ENCODE measurements at regions not wholly inside any gene's neighbourhood (a gene's known extent, or its start where the extent isn't known, plus 50 kb on each side); places are given as distances from the start of the nearest gene placed in this dataset.

DNA sequence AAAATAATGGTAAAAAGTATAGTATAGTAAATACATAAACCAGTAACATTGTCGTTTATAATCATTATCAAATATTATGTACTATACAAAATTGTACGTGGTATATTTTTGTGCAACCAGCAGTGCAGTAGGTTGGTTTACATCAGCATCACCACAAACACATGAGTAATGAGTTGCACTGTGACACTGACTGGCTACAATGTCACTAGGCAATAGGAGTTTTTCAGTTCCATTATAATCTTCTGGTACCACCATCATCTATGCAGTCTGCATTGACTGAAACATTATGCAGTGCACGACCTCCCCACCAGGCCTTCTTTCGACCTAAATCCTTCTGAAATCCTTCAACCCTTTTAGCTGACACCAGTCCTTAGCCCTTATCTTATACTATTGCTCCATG lies 105.8 kb downstream of the SREK1 start:
- no peak for TF ChIP-seq FOXP2 (optimal IDR thresholded peaks at IDR 0.05; ENCODE audit: control extremely low read depth, extremely low read length, insufficient read depth)
- no peak for TF ChIP-seq POLR2AphosphoS5 (IDR thresholded peaks at IDR 0.05; ENCODE audit: borderline replicate concordance, low read depth, low read length)
- no peak for TF ChIP-seq EZH2 (IDR thresholded peaks at IDR 0.05)
- no peak overlapping the region for H3K9ac ChIP-seq (ENCODE audit: insufficient read length)
- DNase-seq (ENCODE audit: low read depth, low spot score), result no peak

DNA sequence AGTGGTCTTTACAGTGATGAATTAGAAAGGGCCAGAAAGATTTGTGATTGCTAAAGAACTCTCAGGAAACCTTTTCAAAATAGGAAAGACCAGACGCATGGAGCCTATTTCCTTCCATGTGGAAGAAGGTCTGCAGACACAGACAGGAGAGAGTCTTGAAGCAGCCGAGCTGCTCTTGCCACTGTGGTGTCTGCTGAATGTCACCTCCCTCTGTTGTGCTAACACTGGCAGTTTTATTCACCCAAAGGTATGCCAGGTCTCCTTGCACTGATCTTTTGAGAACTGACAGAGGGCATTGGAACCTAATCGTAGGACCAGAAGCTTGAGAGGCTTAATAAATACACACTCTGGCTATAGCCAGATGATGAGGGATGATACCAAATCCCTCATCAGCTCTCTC lies 108.7 kb downstream of the SREK1 start:
- DNase-seq (ENCODE audit: low read depth, low spot score), result no peak
- Histone ChIP-seq H3K9me3 (ENCODE audit: low read depth, low read length) (no peaks in the 10 kb centered on the region), H3K27ac (no peak overlapping the region), H3K4me3 (no peak overlapping the region), H3K9ac (ENCODE audit: insufficient read length) (no peak overlapping the region), H3K36me3 (ENCODE audit: insufficient read depth, low read length) (no peaks in the 10 kb centered on the region)
- TF ChIP-seq POLR2AphosphoS5 (IDR thresholded peaks at IDR 0.05; ENCODE audit: borderline replicate concordance, low read depth, low read length) (no peak), FOXP2 (optimal IDR thresholded peaks at IDR 0.05; ENCODE audit: control extremely low read depth, extremely low read length, insufficient read depth) (no peak), EZH2 (IDR thresholded peaks at IDR 0.05) (no peak)

More for the DNA sequence above, 105.8 kb downstream of the SREK1 start:
- no peaks in the 10 kb centered on the region for H3K9me3 ChIP-seq (ENCODE audit: low read depth, low read length)
- H3K36me3 ChIP-seq (ENCODE audit: insufficient read depth, low read length), result no peaks in the 10 kb centered on the region
- H3K27ac ChIP-seq, result no peak overlapping the region
- no peak overlapping the region for H3K4me3 ChIP-seq

DNA sequence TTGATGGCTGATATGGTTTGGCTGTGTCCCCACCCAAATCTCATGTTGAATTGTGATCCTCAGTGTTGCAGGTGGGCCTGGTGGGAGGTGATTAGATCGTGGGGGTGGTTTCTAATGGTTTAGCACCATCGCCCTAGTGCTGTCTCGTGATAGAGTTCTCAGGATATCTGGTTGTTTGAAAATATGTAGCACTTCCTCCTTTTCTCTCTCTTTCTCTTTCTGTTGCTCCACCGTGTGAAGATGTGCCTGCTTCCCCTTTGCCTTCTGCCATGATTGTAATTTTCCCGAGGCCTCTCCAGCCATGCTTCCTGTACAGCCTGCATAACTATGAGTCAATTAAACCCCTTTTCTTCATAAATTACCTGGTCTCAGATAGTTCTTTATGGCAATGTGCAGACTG lies 111.6 kb downstream of the SREK1 start:
- Histone ChIP-seq H3K36me3 (ENCODE audit: insufficient read depth, low read length) (no peaks in the 10 kb centered on the region), H3K9ac (ENCODE audit: insufficient read length) (no peak overlapping the region), H3K4me3 (no peak overlapping the region), H3K9me3 (ENCODE audit: low read depth, low read length) (no peaks in the 10 kb centered on the region), H3K27ac (no peak overlapping the region)
- TF ChIP-seq FOXP2 (optimal IDR thresholded peaks at IDR 0.05; ENCODE audit: control extremely low read depth, extremely low read length, insufficient read depth) (no peak), EZH2 (IDR thresholded peaks at IDR 0.05) (no peak), POLR2AphosphoS5 (IDR thresholded peaks at IDR 0.05; ENCODE audit: borderline replicate concordance, low read depth, low read length) (no peak)
- DNase-seq (ENCODE audit: low read depth, low spot score), result no peak

DNA sequence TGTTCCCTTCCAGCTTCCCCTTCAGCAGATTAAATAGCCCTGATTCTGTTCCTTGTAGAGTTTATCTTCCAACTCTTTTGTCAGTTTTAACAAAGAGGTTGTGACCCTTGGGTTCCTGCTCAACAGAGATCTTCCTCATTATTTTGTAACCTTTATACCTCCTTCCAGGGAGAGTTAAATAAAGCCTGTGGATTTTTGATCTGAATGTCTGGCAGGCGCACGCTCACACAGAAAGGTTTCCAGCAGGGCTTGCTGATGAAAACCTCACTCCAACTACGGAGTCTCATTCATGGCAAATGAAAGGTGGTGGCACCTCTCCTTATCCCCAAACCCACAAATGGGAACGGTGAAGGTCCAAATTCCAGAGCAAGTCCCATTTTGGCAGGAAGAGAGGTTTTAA lies 129.0 kb downstream of the SREK1 start:
- Histone ChIP-seq H3K36me3 (ENCODE audit: insufficient read depth, low read length) (no peaks in the 10 kb centered on the region), H3K9me3 (ENCODE audit: low read depth, low read length) (no peaks in the 10 kb centered on the region), H3K4me3 (no peak overlapping the region), H3K9ac (ENCODE audit: insufficient read length) (no peak overlapping the region), H3K27ac (no peak overlapping the region)
- no peak for DNase-seq (ENCODE audit: low read depth, low spot score)
- no peak for TF ChIP-seq EZH2 (IDR thresholded peaks at IDR 0.05)
- no peak for TF ChIP-seq POLR2AphosphoS5 (IDR thresholded peaks at IDR 0.05; ENCODE audit: borderline replicate concordance, low read depth, low read length)
- TF ChIP-seq FOXP2 (optimal IDR thresholded peaks at IDR 0.05; ENCODE audit: control extremely low read depth, extremely low read length, insufficient read depth), result no peak

DNA sequence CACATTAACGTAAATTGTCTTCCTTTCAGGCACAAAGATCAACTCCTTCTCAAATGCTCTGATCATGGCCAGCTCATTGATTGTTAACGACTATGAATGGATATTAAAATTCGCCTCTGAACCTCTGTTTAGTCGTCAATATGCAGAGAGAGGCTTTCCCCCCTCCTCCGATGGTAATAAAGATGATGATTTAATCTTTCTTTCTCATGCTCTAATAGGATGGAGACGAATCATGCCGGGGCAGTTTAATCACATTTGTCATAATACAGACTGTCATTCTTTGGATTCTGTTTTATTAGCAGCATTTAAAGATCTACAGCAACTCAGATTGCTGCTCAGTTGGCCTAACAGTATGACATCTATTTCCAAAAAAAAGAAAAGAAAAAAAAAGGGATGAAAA lies 132.9 kb downstream of the SREK1 start:
- TF ChIP-seq FOXP2 (optimal IDR thresholded peaks at IDR 0.05; ENCODE audit: control extremely low read depth, extremely low read length, insufficient read depth), result no peak
- TF ChIP-seq POLR2AphosphoS5 (IDR thresholded peaks at IDR 0.05; ENCODE audit: borderline replicate concordance, low read depth, low read length), result no peak
- TF ChIP-seq EZH2 (IDR thresholded peaks at IDR 0.05), result no peak
- no peak overlapping the region for H3K27ac ChIP-seq
- no peak overlapping the region for H3K9ac ChIP-seq (ENCODE audit: insufficient read length)
- H3K9me3 ChIP-seq (ENCODE audit: low read depth, low read length), result no peaks in the 10 kb centered on the region
- no peak overlapping the region for H3K4me3 ChIP-seq
- H3K36me3 ChIP-seq (ENCODE audit: insufficient read depth, low read length), result no peaks in the 10 kb centered on the region
- no peak for DNase-seq (ENCODE audit: low read depth, low spot score)

DNA sequence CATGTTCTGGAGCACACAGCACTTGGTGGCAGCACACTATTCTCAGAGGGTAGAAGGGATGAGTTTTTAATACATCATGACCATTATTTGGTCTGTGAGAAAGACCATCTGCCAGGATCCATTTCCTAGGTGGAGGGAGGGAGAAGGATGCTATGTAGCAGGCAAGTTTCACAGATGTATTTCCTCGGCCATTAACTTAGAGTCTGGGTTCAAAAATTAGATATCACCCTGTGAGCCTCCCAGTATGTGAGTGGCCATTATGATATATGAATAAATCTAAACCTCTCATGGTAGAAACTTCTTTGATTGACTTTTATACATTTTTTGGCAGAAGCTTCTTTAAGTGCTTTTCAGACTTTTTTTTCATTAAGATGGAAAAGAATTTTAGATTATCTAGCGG lies 133.9 kb downstream of the SREK1 start:
- no peak overlapping the region for H3K4me3 ChIP-seq
- no peak for TF ChIP-seq EZH2 (IDR thresholded peaks at IDR 0.05)
- no peak for TF ChIP-seq FOXP2 (optimal IDR thresholded peaks at IDR 0.05; ENCODE audit: control extremely low read depth, extremely low read length, insufficient read depth)
- TF ChIP-seq POLR2AphosphoS5 (IDR thresholded peaks at IDR 0.05; ENCODE audit: borderline replicate concordance, low read depth, low read length), result no peak
- no peak overlapping the region for H3K9ac ChIP-seq (ENCODE audit: insufficient read length)
- H3K27ac ChIP-seq, result no peak overlapping the region
- DNase-seq (ENCODE audit: low read depth, low spot score), result no peak
- H3K9me3 ChIP-seq (ENCODE audit: low read depth, low read length), result no peaks in the 10 kb centered on the region
- H3K36me3 ChIP-seq (ENCODE audit: insufficient read depth, low read length), result no peaks in the 10 kb centered on the region

DNA sequence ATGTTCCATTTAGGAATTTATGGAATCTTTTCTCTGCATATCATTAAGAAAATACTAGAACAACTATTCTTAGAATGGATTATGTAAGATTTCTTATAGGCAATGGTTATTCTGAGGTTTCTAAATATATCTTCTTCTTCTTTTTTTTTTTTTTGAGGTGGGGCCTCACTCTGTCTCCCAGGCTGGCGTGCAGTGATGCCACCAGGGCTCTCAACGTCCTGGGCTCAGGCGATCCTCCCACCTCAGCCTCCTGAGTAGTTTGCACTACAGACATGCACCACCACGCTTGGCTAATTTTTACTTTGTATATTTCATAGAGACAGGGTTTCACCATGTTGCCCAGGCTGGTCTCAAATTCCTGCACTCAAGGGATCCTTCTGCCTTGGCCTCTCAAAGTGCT lies 137.2 kb downstream of the SREK1 start:
- Histone ChIP-seq H3K9me3 (ENCODE audit: low read depth, low read length) (no peaks in the 10 kb centered on the region), H3K27ac (no peak overlapping the region), H3K36me3 (ENCODE audit: insufficient read depth, low read length) (no peaks in the 10 kb centered on the region), H3K9ac (ENCODE audit: insufficient read length) (no peak overlapping the region), H3K4me3 (no peak overlapping the region)
- TF ChIP-seq POLR2AphosphoS5 (IDR thresholded peaks at IDR 0.05; ENCODE audit: borderline replicate concordance, low read depth, low read length) (no peak), EZH2 (IDR thresholded peaks at IDR 0.05) (no peak), FOXP2 (optimal IDR thresholded peaks at IDR 0.05; ENCODE audit: control extremely low read depth, extremely low read length, insufficient read depth) (no peak)
- no peak for DNase-seq (ENCODE audit: low read depth, low spot score)

DNA sequence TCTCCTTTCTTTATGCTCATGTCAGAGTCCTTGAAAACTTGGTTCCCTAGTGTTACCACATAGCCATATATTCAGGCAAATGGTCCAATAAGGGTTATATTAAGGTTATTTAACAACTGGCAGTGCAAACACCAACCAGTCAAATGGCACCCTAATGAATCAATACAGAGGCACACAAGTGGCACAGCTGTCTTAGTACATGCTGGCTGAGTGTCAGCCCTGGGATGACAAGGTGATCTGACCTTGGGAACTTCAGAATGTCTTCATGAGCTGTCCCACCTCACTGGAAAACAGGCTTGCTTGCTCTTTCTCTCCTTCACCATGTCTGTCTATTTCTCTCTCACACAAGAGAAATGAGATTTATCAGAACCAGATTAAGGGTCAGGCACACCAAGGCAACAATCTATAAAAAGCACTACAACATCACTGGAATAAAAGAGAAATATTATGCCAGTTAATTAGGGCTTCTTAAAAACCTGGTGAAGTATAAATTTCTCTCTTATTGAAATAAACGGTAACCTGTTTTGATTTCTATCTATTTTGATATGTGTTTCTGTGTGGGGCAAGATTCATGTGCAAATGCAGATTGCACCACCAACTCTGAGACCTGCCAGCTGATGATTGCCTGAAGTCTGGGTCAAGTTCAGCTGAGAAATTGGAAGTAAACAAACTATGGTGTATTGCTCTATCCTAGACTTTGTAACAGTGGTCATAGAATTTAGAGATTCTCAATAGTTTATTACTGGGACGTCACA lies 140.7 kb downstream of the SREK1 start:
- DNase-seq (ENCODE audit: low read depth, low spot score), result no peak
- Histone ChIP-seq H3K9me3 (ENCODE audit: low read depth, low read length) (no peaks in the 10 kb centered on the region), H3K9ac (ENCODE audit: insufficient read length) (no peak overlapping the region), H3K36me3 (ENCODE audit: insufficient read depth, low read length) (no peaks in the 10 kb centered on the region), H3K4me3 (no peak overlapping the region), H3K27ac (no peak overlapping the region)
- TF ChIP-seq FOXP2 (optimal IDR thresholded peaks at IDR 0.05; ENCODE audit: control extremely low read depth, extremely low read length, insufficient read depth), result no peak
- TF ChIP-seq EZH2 (IDR thresholded peaks at IDR 0.05), result no peak
- no peak for TF ChIP-seq POLR2AphosphoS5 (IDR thresholded peaks at IDR 0.05; ENCODE audit: borderline replicate concordance, low read depth, low read length)

All from SK-N-MC (cell line).